Stomach (tissue), 4 donors: ENCODE measurements at regions not wholly inside any gene's neighbourhood (a gene's known extent, or its start where the extent isn't known, plus 50 kb on each side); places are given as distances from the start of the nearest gene placed in this dataset.

ENCODE experiments used
- POLR2A ChIP-seq, 4 donors: fragments of 450-650 bp; IDR thresholded peaks; one replicate each; pipeline ENCODE4 v1.6.1; 2016; ENCODE audit warnings: antibody characterized with exemption in 4 of 4, control low read depth in 2 of 4, mild to moderate bottlenecking in 1 of 4, moderate library complexity in 1 of 4
- POLR2AphosphoS5 ChIP-seq, 3 donors: sonication (generic); formaldehyde crosslinking; IDR thresholded peaks; one replicate each; pipeline ENCODE4 v1.6.1; 2016; ENCODE audit warnings: antibody characterized with exemption in 3 of 3
- TF ChIP-seq, protein P1 (sequence below), 7 experiments: fragments of 450-650 bp in 4 of 7; fragments of 200-600 bp in 3 of 7; sonication (generic) in 3 of 7; IDR thresholded peaks; one replicate each; pipeline ENCODE4 v1.5.1; 2016 to 2019; ENCODE audit warnings: antibody characterized with exemption in 7 of 7, control low read depth in 2 of 7, mild to moderate bottlenecking in 1 of 7

DNA sequence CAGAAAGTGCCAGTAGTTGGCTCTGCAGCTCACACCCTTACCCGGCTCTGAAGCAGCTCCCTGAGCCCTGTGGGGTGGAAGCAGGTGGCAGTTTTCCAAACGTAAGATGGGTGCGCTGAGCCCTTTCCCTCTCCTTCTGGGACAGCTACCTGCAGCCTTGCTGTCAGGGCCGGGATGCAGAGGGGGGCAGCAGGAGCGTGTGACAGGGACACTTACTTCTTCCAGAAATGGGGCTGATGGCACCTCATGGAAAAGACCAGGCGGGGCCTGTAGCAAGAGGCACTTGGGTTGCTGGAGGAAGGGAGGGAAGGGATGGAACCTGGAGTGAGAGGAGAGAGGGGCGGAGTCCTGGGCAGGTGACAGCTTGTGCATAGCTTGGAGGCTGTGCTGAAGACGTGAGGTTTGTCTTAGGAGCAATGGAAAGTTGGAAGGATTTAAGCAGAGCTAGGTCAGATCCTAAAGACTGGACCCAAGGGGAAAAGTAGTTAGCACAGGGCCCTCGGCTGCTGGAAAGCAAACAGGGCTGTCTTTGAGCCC, 216.8 kb upstream of the RPL38 start:
- TF ChIP-seq, protein P1, sequence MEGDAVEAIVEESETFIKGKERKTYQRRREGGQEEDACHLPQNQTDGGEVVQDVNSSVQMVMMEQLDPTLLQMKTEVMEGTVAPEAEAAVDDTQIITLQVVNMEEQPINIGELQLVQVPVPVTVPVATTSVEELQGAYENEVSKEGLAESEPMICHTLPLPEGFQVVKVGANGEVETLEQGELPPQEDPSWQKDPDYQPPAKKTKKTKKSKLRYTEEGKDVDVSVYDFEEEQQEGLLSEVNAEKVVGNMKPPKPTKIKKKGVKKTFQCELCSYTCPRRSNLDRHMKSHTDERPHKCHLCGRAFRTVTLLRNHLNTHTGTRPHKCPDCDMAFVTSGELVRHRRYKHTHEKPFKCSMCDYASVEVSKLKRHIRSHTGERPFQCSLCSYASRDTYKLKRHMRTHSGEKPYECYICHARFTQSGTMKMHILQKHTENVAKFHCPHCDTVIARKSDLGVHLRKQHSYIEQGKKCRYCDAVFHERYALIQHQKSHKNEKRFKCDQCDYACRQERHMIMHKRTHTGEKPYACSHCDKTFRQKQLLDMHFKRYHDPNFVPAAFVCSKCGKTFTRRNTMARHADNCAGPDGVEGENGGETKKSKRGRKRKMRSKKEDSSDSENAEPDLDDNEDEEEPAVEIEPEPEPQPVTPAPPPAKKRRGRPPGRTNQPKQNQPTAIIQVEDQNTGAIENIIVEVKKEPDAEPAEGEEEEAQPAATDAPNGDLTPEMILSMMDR (IDR thresholded peaks at IDR 0.05), result no peak
- no peak for TF ChIP-seq POLR2A (IDR thresholded peaks at IDR 0.05)
- no peak for TF ChIP-seq POLR2AphosphoS5 (IDR thresholded peaks at IDR 0.05)
